NCI-H2029 (cell line): ENCODE measurements at regions not wholly inside any gene's neighbourhood (a gene's known extent, or its start where the extent isn't known, plus 50 kb on each side); places are given as distances from the start of the nearest gene placed in this dataset.
"Not testable (repeated sequence)": the region's sequence is repeated elsewhere in the genome, so short reads cannot be mapped to it uniquely, and the experiment has no call there.

Source experiments
- DNase-seq: peaks from one replicate; lab custom pipeline; 2025; lab: John Stamatoyannopoulos, UW

GRCh38 chr4:79175716-79176115 is 150.1 kb downstream of the NAA11 start:
- DNase-seq: no peak

GRCh38 chr4:79174490-79175252 is 151.2 kb downstream of the NAA11 start:
- DNase-seq: no peak

- no peak for DNase-seq
These were observed 152.7 kb downstream of the NAA11 start for GRCh38 chr4:79173186-79173585.

GRCh38 chr4:79170077-79170476 is 155.8 kb downstream of the NAA11 start:
- no peak for DNase-seq

- no peak for DNase-seq
These were observed 160.8 kb downstream of the NAA11 start for GRCh38 chr4:79164907-79165610.

- DNase-seq: no peak
These were observed 161.8 kb downstream of the NAA11 start for GRCh38 chr4:79163981-79164490.

- no peak for DNase-seq
These were observed 164.9 kb downstream of the NAA11 start for GRCh38 chr4:79160962-79161361.

- not testable (repeated sequence) for DNase-seq
These were observed 167.2 kb downstream of the NAA11 start for GRCh38 chr4:79158705-79159104.

- DNase-seq: no peak
These were observed 170.5 kb downstream of the NAA11 start for GRCh38 chr4:79155336-79155735.

GRCh38 chr4:79150820-79151416 is 174.9 kb downstream of the NAA11 start:
- DNase-seq: no peak

GRCh38 chr4:79148369-79148768 is 177.5 kb downstream of the NAA11 start:
- DNase-seq: no peak

- no peak for DNase-seq
These were observed 178.6 kb downstream of the NAA11 start for GRCh38 chr4:79147251-79147650.

GRCh38 chr4:79141530-79141929 is 184.3 kb downstream of the NAA11 start:
- DNase-seq: no peak

GRCh38 chr4:79134767-79135166 is 191.1 kb downstream of the NAA11 start:
- DNase-seq: no peak

- DNase-seq: no peak
These were observed 193.0 kb downstream of the NAA11 start for GRCh38 chr4:79132826-79133225.

- DNase-seq: no peak
These were observed 182.7 kb upstream of the PAQR3 start for GRCh38 chr4:79121875-79122358.

GRCh38 chr4:79121223-79121622 is 182.0 kb upstream of the PAQR3 start:
- no peak for DNase-seq

- not testable (repeated sequence) for DNase-seq
These were observed 177.8 kb upstream of the PAQR3 start for GRCh38 chr4:79117051-79117450.

- DNase-seq: no peak
These were observed 167.8 kb upstream of the PAQR3 start for GRCh38 chr4:79107014-79107413.

GRCh38 chr4:79088946-79089691 is 149.9 kb upstream of the PAQR3 start:
- no peak for DNase-seq

GRCh38 chr4:79087071-79087470 is 147.8 kb upstream of the PAQR3 start:
- DNase-seq: no peak

GRCh38 chr4:79083406-79084010 is 144.3 kb upstream of the PAQR3 start:
- DNase-seq: no peak
